ENCODE measurements at regions not wholly inside any gene's neighbourhood (a gene's known extent, or its start where the extent isn't known, plus 50 kb on each side); places are given as distances from the start of the nearest gene placed in this dataset.

DNA sequence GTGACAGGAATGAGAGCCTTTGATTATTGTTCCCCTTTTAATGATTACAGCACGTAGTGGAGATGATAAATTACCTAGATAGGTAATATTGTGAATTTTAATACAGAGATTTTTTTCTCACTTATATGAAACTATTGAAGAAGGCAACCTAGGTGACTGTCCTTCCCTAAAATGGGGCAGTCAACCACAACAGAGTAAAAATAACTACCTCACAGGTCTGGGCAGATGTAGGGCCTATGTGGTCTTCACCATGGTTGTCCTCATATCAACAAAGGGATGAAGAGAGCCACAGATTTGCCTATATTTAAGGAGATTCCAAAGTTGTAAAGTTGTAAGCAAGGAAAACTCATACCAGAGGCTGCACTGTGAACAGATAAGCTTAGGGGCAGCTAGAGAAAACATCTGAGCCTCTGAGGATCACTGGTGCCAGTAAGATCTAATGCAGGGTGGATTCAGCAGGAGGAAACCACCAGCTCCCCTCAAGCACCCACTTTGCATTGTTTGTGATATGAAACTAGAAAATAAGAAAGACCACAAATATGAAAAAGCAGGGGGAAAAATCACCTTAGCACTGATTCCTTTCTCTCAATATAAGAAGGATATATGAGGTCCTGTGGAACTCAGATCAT, 547.9 kb upstream of the GALNTL6 start:
- Histone ChIP-seq H3K9me3 (ENCODE audit: control insufficient read depth in 1 of 2, insufficient read depth in 1 of 2, low read depth in 1 of 2, low read length in 2 of 2) (no peaks in the 10 kb centered on the region), H4K20me1 (ENCODE audit: insufficient read depth) (no peaks in the 10 kb centered on the region), H2AFZ (ENCODE audit: low read depth, low read length, poor library complexity, severe bottlenecking) (no peak overlapping the region), H3K9ac (ENCODE audit: low read length) (no peak overlapping the region), H3K9me2 (ENCODE audit: insufficient read depth) (no peaks in the 10 kb centered on the region), H3K36me3 (ENCODE audit: control insufficient read depth in 1 of 2, insufficient read depth in 2 of 2, low read length in 2 of 2) (no peaks in the 10 kb centered on the region), H3K27ac (ENCODE audit: low read depth, low read length) (no peak overlapping the region), H3K79me2 (ENCODE audit: insufficient read depth, low read length) (no peaks in the 10 kb centered on the region), H3K4me2 (ENCODE audit: low read length) (no peak overlapping the region), H3K4me3 (replicated peaks in 1 of 2; ENCODE audit: low read depth in 1 of 2, low read length in 2 of 2) (no peak overlapping the region), H3K4me1 (ENCODE audit: control insufficient read depth in 1 of 2, insufficient read depth in 2 of 2, low read length in 2 of 2) (no peaks in the 10 kb centered on the region), H3K27me3 (ENCODE audit: insufficient read depth, low read length) (no peaks in the 10 kb centered on the region)
- POLR2A ChIA-PET, result no interaction called here
- no TSS peak for BruUV-seq (replicated peaks)
- CTCF ChIA-PET, result no interaction called here
- TF ChIP-seq, protein P1, sequence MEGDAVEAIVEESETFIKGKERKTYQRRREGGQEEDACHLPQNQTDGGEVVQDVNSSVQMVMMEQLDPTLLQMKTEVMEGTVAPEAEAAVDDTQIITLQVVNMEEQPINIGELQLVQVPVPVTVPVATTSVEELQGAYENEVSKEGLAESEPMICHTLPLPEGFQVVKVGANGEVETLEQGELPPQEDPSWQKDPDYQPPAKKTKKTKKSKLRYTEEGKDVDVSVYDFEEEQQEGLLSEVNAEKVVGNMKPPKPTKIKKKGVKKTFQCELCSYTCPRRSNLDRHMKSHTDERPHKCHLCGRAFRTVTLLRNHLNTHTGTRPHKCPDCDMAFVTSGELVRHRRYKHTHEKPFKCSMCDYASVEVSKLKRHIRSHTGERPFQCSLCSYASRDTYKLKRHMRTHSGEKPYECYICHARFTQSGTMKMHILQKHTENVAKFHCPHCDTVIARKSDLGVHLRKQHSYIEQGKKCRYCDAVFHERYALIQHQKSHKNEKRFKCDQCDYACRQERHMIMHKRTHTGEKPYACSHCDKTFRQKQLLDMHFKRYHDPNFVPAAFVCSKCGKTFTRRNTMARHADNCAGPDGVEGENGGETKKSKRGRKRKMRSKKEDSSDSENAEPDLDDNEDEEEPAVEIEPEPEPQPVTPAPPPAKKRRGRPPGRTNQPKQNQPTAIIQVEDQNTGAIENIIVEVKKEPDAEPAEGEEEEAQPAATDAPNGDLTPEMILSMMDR (IDR thresholded peaks at IDR 0.05 in 2 of 3, conservative IDR thresholded peaks at IDR 0.05 in 1 of 3; ENCODE audit: borderline replicate concordance in 1 of 3, insufficient read depth in 1 of 3, low read depth in 2 of 3, low read length in 2 of 3), result no peak
- TF ChIP-seq CBX3 (IDR thresholded peaks at IDR 0.05; ENCODE audit: low read depth), result no peak
- intact Hi-C loops (cut with micrococcal nuclease), result no loop called here
- RAD21 ChIA-PET (ENCODE audit: low non-redundant PET in 1 of 2, low total read pairs in 2 of 2, uncharacterized antibody in 2 of 2, unreplicated experiment in 2 of 2), result no interaction called here
- ATAC-seq, result no peak
- DNase-seq (ENCODE audit: low read depth, low spot score), result no peak

DNA sequence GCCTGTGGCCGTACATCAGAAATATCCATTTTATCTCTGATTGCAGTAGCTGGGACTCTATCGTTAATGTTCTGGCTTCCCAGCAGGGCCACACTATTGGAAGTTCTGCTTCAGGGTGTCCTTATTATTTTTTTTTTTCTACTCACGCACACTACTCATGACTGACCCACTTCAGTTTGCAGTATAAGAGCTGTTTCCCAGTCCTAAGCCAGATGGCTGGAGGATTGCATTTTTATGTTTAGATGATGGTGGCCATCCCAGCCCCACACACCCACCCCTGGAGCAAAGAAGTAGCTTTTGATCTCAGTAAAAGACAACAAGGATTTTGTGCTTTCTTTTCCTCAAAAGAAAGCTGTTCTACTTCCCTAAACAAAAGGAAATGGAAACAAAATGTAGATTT, 557.0 kb upstream of the GALNTL6 start:
- ATAC-seq, result no peak
- Histone ChIP-seq H3K4me1 (ENCODE audit: control insufficient read depth in 1 of 2, insufficient read depth in 2 of 2, low read length in 2 of 2) (no peaks in the 10 kb centered on the region), H3K27me3 (ENCODE audit: insufficient read depth, low read length) (no peaks in the 10 kb centered on the region), H4K20me1 (ENCODE audit: insufficient read depth) (no peaks in the 10 kb centered on the region), H3K9me3 (ENCODE audit: control insufficient read depth in 1 of 2, insufficient read depth in 1 of 2, low read depth in 1 of 2, low read length in 2 of 2) (no peaks in the 10 kb centered on the region), H3K27ac (ENCODE audit: low read depth, low read length) (no peak overlapping the region), H3K79me2 (ENCODE audit: insufficient read depth, low read length) (no peaks in the 10 kb centered on the region), H2AFZ (ENCODE audit: low read depth, low read length, poor library complexity, severe bottlenecking) (no peak overlapping the region), H3K4me2 (ENCODE audit: low read length) (no peak overlapping the region), H3K36me3 (ENCODE audit: control insufficient read depth in 1 of 2, insufficient read depth in 2 of 2, low read length in 2 of 2) (no peaks in the 10 kb centered on the region), H3K9me2 (ENCODE audit: insufficient read depth) (no peaks in the 10 kb centered on the region), H3K9ac (ENCODE audit: low read length) (no peak overlapping the region), H3K4me3 (replicated peaks in 1 of 2; ENCODE audit: low read depth in 1 of 2, low read length in 2 of 2) (no peak overlapping the region)
- ChIA-PET CTCF (no interaction called here), RAD21 (ENCODE audit: low non-redundant PET in 1 of 2, low total read pairs in 2 of 2, uncharacterized antibody in 2 of 2, unreplicated experiment in 2 of 2) (no interaction called here), POLR2A (no interaction called here)
- no TSS peak for BruUV-seq (replicated peaks)
- TF ChIP-seq TCF7L2 (IDR thresholded peaks at IDR 0.05; ENCODE audit: borderline replicate concordance, extremely low read depth, insufficient read depth, insufficient read length), result no peak
- TF ChIP-seq ZFX (IDR thresholded peaks at IDR 0.05), result no peak
- TF ChIP-seq, protein P1 (IDR thresholded peaks at IDR 0.05 in 2 of 3, conservative IDR thresholded peaks at IDR 0.05 in 1 of 3; ENCODE audit: borderline replicate concordance in 1 of 3, insufficient read depth in 1 of 3, low read depth in 2 of 3, low read length in 2 of 3), result no peak
- TF ChIP-seq, protein P2, sequence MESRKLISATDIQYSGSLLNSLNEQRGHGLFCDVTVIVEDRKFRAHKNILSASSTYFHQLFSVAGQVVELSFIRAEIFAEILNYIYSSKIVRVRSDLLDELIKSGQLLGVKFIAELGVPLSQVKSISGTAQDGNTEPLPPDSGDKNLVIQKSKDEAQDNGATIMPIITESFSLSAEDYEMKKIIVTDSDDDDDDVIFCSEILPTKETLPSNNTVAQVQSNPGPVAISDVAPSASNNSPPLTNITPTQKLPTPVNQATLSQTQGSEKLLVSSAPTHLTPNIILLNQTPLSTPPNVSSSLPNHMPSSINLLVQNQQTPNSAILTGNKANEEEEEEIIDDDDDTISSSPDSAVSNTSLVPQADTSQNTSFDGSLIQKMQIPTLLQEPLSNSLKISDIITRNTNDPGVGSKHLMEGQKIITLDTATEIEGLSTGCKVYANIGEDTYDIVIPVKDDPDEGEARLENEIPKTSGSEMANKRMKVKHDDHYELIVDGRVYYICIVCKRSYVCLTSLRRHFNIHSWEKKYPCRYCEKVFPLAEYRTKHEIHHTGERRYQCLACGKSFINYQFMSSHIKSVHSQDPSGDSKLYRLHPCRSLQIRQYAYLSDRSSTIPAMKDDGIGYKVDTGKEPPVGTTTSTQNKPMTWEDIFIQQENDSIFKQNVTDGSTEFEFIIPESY (IDR thresholded peaks at IDR 0.05; ENCODE audit: extremely low read depth, insufficient replicate concordance, low read length), result no peak
- no peak for TF ChIP-seq POLR2A (IDR thresholded peaks at IDR 0.05; ENCODE audit: borderline replicate concordance, extremely low read depth, insufficient read depth, insufficient read length)
- no peak for TF ChIP-seq ZNF274 (IDR thresholded peaks at IDR 0.05; ENCODE audit: low read depth, low read length)
- TF ChIP-seq SP1 (IDR thresholded peaks at IDR 0.05; ENCODE audit: low read depth), result no peak
- no peak for TF ChIP-seq RAD21 (IDR thresholded peaks at IDR 0.05; ENCODE audit: low read depth)
- TF ChIP-seq CBX3 (IDR thresholded peaks at IDR 0.05; ENCODE audit: low read depth), result no peak
- no peak for DNase-seq (ENCODE audit: low read depth, low spot score)
- intact Hi-C loops (cut with micrococcal nuclease), result no loop called here
